ENCODE measurements at regions not wholly inside any gene's neighbourhood (a gene's known extent, or its start where the extent isn't known, plus 50 kb on each side); places are given as distances from the start of the nearest gene placed in this dataset.
A peak's percentile ranks its signal among the peaks of the same experiment; 100 is the strongest.
"Not testable (repeated sequence)": the region's sequence is repeated elsewhere in the genome, so short reads cannot be mapped to it uniquely, and the experiment has no call there.

GRCh38 chr15:53216036-53216435 lies 425.9 kb upstream of the ONECUT1 start:
- DNase-seq (ENCODE audit: low spot score) = no peak
- Mint-ChIP-seq H3K27me3 (ENCODE audit: low read depth) (no peaks in the 10 kb centered on the region), H3K4me3 (ENCODE audit: low read depth) (no peak overlapping the region), H3K9me3 (no peaks in the 10 kb centered on the region), H3K36me3 (ENCODE audit: low read depth) (no peaks in the 10 kb centered on the region), H3K27ac (no peak overlapping the region), H3K4me1 (ENCODE audit: low read depth) (no peaks in the 10 kb centered on the region)
- intact Hi-C loops (cut with micrococcal nuclease) = no loop called here

GRCh38 chr15:53213336-53213735 lies 423.2 kb upstream of the ONECUT1 start:
- no peak for DNase-seq (ENCODE audit: low spot score)
- H3K4me3 Mint-ChIP-seq (ENCODE audit: low read depth) = no peak overlapping the region
- no peak overlapping the region for H3K27ac Mint-ChIP-seq
- H3K27me3 Mint-ChIP-seq (ENCODE audit: low read depth) = no peaks in the 10 kb centered on the region
- intact Hi-C loops (cut with micrococcal nuclease) = no loop called here
- no peaks in the 10 kb centered on the region for H3K4me1 Mint-ChIP-seq (ENCODE audit: low read depth)
- no peaks in the 10 kb centered on the region for H3K36me3 Mint-ChIP-seq (ENCODE audit: low read depth)
- H3K9me3 Mint-ChIP-seq = no peaks in the 10 kb centered on the region

GRCh38 chr15:53212785-53213184 lies 422.6 kb upstream of the ONECUT1 start:
- Mint-ChIP-seq H3K27ac (no peak overlapping the region), H3K36me3 (ENCODE audit: low read depth) (no peaks in the 10 kb centered on the region), H3K27me3 (ENCODE audit: low read depth) (no peaks in the 10 kb centered on the region), H3K4me3 (ENCODE audit: low read depth) (no peak overlapping the region), H3K9me3 (no peaks in the 10 kb centered on the region), H3K4me1 (ENCODE audit: low read depth) (no peaks in the 10 kb centered on the region)
- intact Hi-C loops (cut with micrococcal nuclease) = no loop called here
- DNase-seq (ENCODE audit: low spot score) = no peak

GRCh38 chr15:53210653-53211052 lies 420.5 kb upstream of the ONECUT1 start:
- Mint-ChIP-seq H3K27ac (no peak overlapping the region), H3K9me3 (no peaks in the 10 kb centered on the region), H3K4me3 (ENCODE audit: low read depth) (no peak overlapping the region), H3K4me1 (ENCODE audit: low read depth) (no peaks in the 10 kb centered on the region), H3K27me3 (ENCODE audit: low read depth) (no peaks in the 10 kb centered on the region), H3K36me3 (ENCODE audit: low read depth) (no peaks in the 10 kb centered on the region)
- DNase-seq (ENCODE audit: low spot score) = no peak
- intact Hi-C loops (cut with micrococcal nuclease) = no loop called here

GRCh38 chr15:53209396-53210042 lies 419.4 kb upstream of the ONECUT1 start:
- DNase-seq (ENCODE audit: low spot score) = no peak
- H3K4me3 Mint-ChIP-seq (ENCODE audit: low read depth) = no peak overlapping the region
- intact Hi-C loops (cut with micrococcal nuclease) = no loop called here
- H3K9me3 Mint-ChIP-seq = no peaks in the 10 kb centered on the region
- no peaks in the 10 kb centered on the region for H3K27me3 Mint-ChIP-seq (ENCODE audit: low read depth)
- H3K4me1 Mint-ChIP-seq (ENCODE audit: low read depth) = no peaks in the 10 kb centered on the region
- H3K27ac Mint-ChIP-seq = no peak overlapping the region
- H3K36me3 Mint-ChIP-seq (ENCODE audit: low read depth) = no peaks in the 10 kb centered on the region

- H3K4me1 Mint-ChIP-seq (ENCODE audit: low read depth) = no peaks in the 10 kb centered on the region
- H3K27ac Mint-ChIP-seq = no peak overlapping the region
- H3K9me3 Mint-ChIP-seq = no peaks in the 10 kb centered on the region
- H3K27me3 Mint-ChIP-seq (ENCODE audit: low read depth) = peaks cover 2% of the 10 kb centered on the region
- intact Hi-C loops (cut with micrococcal nuclease) = no loop called here
- no peak overlapping the region for H3K4me3 Mint-ChIP-seq (ENCODE audit: low read depth)
- no peak for DNase-seq (ENCODE audit: low spot score)
- no peaks in the 10 kb centered on the region for H3K36me3 Mint-ChIP-seq (ENCODE audit: low read depth)
Observed at GRCh38 chr15:53208751-53209150, 418.6 kb upstream of the ONECUT1 start.

GRCh38 chr15:53203454-53203853 lies 413.3 kb upstream of the ONECUT1 start:
- intact Hi-C loops (cut with micrococcal nuclease) = no loop called here
- peaks cover 3% of the 10 kb centered on the region for H3K27me3 Mint-ChIP-seq (ENCODE audit: low read depth)
- no peaks in the 10 kb centered on the region for H3K36me3 Mint-ChIP-seq (ENCODE audit: low read depth)
- no peak for DNase-seq (ENCODE audit: low spot score)
- no peaks in the 10 kb centered on the region for H3K9me3 Mint-ChIP-seq
- H3K27ac Mint-ChIP-seq = no peak overlapping the region
- no peaks in the 10 kb centered on the region for H3K4me1 Mint-ChIP-seq (ENCODE audit: low read depth)
- H3K4me3 Mint-ChIP-seq (ENCODE audit: low read depth) = no peak overlapping the region

GRCh38 chr15:53202876-53203275 lies 412.7 kb upstream of the ONECUT1 start:
- H3K4me3 Mint-ChIP-seq (ENCODE audit: low read depth) = no peak overlapping the region
- H3K27ac Mint-ChIP-seq = no peak overlapping the region
- DNase-seq (ENCODE audit: low spot score) = no peak
- intact Hi-C loops (cut with micrococcal nuclease) = no loop called here
- no peaks in the 10 kb centered on the region for H3K9me3 Mint-ChIP-seq
- H3K36me3 Mint-ChIP-seq (ENCODE audit: low read depth) = no peaks in the 10 kb centered on the region
- H3K27me3 Mint-ChIP-seq (ENCODE audit: low read depth) = peaks cover 3% of the 10 kb centered on the region
- H3K4me1 Mint-ChIP-seq (ENCODE audit: low read depth) = no peaks in the 10 kb centered on the region

GRCh38 chr15:53197426-53197839 lies 407.3 kb upstream of the ONECUT1 start:
- intact Hi-C loops (cut with micrococcal nuclease) = loop anchor here (5.0 kb wide), 1 partner anchor 415 kb away; no protein-coding TSS in a partner anchor
- DNase-seq (ENCODE audit: low spot score) = peak; percentile 34
- no peaks in the 10 kb centered on the region for H3K36me3 Mint-ChIP-seq (ENCODE audit: low read depth)
- no peaks in the 10 kb centered on the region for H3K9me3 Mint-ChIP-seq
- no peak overlapping the region for H3K4me3 Mint-ChIP-seq (ENCODE audit: low read depth)
- H3K27me3 Mint-ChIP-seq (ENCODE audit: low read depth) = peaks cover 3% of the 10 kb centered on the region
- peaks cover 5% of the 10 kb centered on the region for H3K4me1 Mint-ChIP-seq (ENCODE audit: low read depth)
- no peak overlapping the region for H3K27ac Mint-ChIP-seq

GRCh38 chr15:53196788-53197187 lies 406.7 kb upstream of the ONECUT1 start:
- Mint-ChIP-seq H3K36me3 (ENCODE audit: low read depth) (no peaks in the 10 kb centered on the region), H3K27me3 (ENCODE audit: low read depth) (peaks cover 3% of the 10 kb centered on the region), H3K27ac (no peak overlapping the region), H3K4me3 (ENCODE audit: low read depth) (no peak overlapping the region), H3K4me1 (ENCODE audit: low read depth) (peaks cover 5% of the 10 kb centered on the region), H3K9me3 (no peaks in the 10 kb centered on the region)
- intact Hi-C loops (cut with micrococcal nuclease) = loop anchor here (5.0 kb wide), 1 partner anchor 414 kb away; no protein-coding TSS in a partner anchor
- no peak for DNase-seq (ENCODE audit: low spot score)

- H3K9me3 Mint-ChIP-seq = no peaks in the 10 kb centered on the region
- DNase-seq (ENCODE audit: low spot score) = no peak
Observed at GRCh38 chr15:53196242-53196641, 406.1 kb upstream of the ONECUT1 start.

GRCh38 chr15:53193149-53193548 lies 403.0 kb upstream of the ONECUT1 start:
- DNase-seq (ENCODE audit: low spot score) = no peak
- H3K27me3 Mint-ChIP-seq (ENCODE audit: low read depth) = peaks cover 3% of the 10 kb centered on the region
- no peaks in the 10 kb centered on the region for H3K36me3 Mint-ChIP-seq (ENCODE audit: low read depth)
- peaks cover 5% of the 10 kb centered on the region for H3K4me1 Mint-ChIP-seq (ENCODE audit: low read depth)
- no peak overlapping the region for H3K4me3 Mint-ChIP-seq (ENCODE audit: low read depth)
- intact Hi-C loops (cut with micrococcal nuclease) = no loop called here
- no peak overlapping the region for H3K27ac Mint-ChIP-seq
- H3K9me3 Mint-ChIP-seq = no peaks in the 10 kb centered on the region

More at GRCh38 chr15:53196242-53196641, 406.1 kb upstream of the ONECUT1 start:
- Mint-ChIP-seq H3K36me3 (ENCODE audit: low read depth) (no peaks in the 10 kb centered on the region), H3K27me3 (ENCODE audit: low read depth) (peaks cover 3% of the 10 kb centered on the region), H3K4me3 (ENCODE audit: low read depth) (no peak overlapping the region), H3K27ac (no peak overlapping the region), H3K4me1 (ENCODE audit: low read depth) (peaks cover 5% of the 10 kb centered on the region)
- intact Hi-C loops (cut with micrococcal nuclease) = loop anchor here (5.0 kb wide), 1 partner anchor 414 kb away; no protein-coding TSS in a partner anchor

- H3K4me3 Mint-ChIP-seq (ENCODE audit: low read depth) = no peak overlapping the region
- H3K27ac Mint-ChIP-seq = no peak overlapping the region
- intact Hi-C loops (cut with micrococcal nuclease) = no loop called here
- no peaks in the 10 kb centered on the region for H3K36me3 Mint-ChIP-seq (ENCODE audit: low read depth)
- no peaks in the 10 kb centered on the region for H3K27me3 Mint-ChIP-seq (ENCODE audit: low read depth)
- H3K9me3 Mint-ChIP-seq = no peaks in the 10 kb centered on the region
- DNase-seq (ENCODE audit: low spot score) = no peak
- H3K4me1 Mint-ChIP-seq (ENCODE audit: low read depth) = no peaks in the 10 kb centered on the region
Observed at GRCh38 chr15:53189860-53190259, 399.7 kb upstream of the ONECUT1 start.

- H3K27me3 Mint-ChIP-seq (ENCODE audit: low read depth); H3K4me3 Mint-ChIP-seq (ENCODE audit: low read depth); H3K27ac Mint-ChIP-seq; DNase-seq (ENCODE audit: low spot score); H3K4me1 Mint-ChIP-seq (ENCODE audit: low read depth); H3K36me3 Mint-ChIP-seq (ENCODE audit: low read depth); H3K9me3 Mint-ChIP-seq; intact Hi-C loops (cut with micrococcal nuclease): not testable (repeated sequence)
Observed at GRCh38 chr15:53183449-53183848, 393.3 kb upstream of the ONECUT1 start.
